GM04503 (cell line): ENCODE measurements at regions not wholly inside any gene's neighbourhood (a gene's known extent, or its start where the extent isn't known, plus 50 kb on each side); places are given as distances from the start of the nearest gene placed in this dataset.
"Not testable (repeated sequence)": the region's sequence is repeated elsewhere in the genome, so short reads cannot be mapped to it uniquely, and the experiment has no call there.

Experiments
- DNase-seq: peaks from one replicate; pipeline ENCODE4 v3.0.0-alpha.2; 2012; ENCODE audit warnings: low read depth

DNA sequence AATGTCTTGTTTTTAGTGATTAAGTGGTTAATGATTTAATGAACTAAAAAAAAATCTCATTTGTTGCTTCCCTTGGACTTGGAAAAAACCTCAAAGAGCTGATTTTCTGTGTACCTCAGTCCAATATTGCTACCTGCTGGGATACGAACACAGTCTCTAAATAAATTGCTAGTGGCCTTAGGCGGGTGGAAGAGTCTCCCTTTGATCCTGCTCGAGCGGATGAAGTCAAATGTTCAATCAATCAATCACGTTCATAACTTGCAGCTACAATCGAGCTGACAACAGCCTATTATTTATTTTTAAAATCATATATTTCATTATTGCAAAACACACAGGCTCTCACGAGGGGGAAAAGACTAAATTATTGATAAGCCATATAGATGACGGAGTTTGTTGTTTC, 57.3 kb upstream of the HABP2 start:
- no peak for DNase-seq

DNA sequence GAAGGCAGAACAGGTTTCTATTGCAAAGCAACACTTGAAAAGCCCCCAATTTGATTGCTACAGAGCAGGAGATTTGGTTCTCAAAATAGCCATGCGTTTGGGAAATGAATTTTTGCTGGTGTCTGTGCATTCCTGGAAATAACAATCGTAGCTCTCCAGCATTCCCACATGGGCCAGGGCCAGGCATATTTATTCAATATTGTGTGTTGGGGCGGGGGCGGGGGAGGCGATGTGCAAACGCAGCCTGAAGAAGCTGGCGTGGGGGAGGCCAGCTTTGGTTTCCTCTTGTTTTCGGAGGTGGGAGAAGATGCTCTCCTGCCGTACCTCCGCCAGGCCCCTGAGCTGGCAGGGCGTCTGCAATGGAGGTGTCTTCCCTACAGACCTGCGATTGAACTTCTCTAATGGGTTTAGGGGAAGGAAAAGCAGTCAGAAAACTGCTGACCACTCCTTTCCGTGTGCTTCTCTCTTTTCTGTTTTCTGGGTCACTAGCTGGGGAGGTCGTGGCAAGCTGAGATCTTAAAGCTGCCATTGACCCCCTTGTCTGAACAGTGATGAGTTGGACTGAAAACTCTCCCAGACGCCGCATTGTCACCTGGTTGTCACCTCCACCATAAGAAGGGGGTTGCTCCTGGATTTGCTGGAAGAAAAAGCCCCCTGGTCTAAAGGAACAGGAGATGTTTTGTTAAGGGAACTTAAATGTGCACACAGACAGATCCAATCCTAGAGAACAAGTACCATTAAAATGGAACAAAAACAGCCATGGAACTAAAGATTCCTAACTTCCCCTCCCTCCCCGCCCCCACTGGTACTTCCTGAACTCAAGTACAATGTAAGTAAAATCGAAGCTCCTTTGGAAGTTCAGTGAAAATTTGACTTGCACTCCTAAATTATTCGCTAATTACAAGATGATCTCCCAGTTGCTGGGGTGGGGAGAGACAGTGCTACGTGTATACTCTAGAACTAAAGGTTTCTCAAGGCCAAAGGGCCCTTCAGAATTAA, 56.4 kb upstream of the HABP2 start:
- DNase-seq: no peak

DNA sequence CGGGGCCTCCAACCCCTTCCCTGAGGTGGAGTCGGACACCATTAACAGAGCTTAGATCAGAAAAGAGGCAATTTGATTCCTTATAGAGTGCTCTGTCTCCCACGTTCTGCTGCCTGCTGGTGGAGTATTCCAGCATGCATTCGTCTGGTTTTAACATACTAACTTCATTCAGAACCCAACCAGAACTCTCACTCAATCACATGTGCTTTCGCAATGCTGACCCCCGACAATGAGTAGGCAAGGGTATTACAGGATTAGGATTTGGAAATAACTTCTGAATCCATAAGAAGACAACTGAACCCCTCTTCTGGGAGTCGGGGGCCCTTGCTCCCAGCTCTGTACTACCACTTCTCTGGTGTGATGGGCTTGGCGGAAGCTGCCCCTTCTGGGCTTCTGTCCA, 55.7 kb upstream of the HABP2 start:
- DNase-seq: no peak

DNA sequence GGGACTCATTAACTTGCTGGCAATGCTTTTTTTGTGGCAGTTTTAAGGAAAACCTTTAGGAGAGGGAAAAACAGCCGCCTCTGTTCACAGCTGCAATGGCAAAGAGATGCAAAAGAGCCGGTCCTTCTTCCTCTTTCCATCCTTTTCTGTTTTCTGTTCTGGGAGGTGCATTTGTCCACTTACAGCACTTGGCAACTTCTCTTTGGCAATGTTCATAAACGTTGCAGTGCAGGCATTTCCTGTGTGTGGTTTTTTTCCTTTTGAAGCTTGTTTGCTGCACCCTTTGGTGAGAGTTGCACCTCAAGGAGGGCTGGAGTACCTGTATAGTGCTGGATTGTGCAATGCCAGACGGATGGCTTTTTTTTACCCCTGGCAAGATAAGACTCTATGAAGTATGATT, 53.9 kb upstream of the HABP2 start:
- no peak for DNase-seq

DNA sequence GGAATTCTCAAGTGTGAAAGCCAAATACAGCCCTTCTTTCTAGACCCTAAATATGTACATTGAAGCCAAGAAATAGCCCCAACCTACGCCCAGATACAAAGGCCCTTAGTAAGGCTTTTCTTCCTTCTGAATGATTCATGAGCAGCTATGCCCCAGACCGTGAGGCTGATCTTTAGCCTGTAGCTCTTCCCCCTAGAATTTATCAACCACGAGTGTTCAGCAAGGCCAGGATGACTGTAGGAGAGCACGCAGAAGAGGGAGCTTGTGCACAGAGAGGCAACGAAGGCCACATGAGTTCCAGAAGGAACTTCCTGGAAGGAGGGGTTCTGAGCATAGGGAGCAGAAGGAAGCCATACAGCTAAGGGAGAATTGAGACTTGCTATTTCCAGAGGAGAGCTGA, 53.0 kb upstream of the HABP2 start:
- DNase-seq: no peak

DNA sequence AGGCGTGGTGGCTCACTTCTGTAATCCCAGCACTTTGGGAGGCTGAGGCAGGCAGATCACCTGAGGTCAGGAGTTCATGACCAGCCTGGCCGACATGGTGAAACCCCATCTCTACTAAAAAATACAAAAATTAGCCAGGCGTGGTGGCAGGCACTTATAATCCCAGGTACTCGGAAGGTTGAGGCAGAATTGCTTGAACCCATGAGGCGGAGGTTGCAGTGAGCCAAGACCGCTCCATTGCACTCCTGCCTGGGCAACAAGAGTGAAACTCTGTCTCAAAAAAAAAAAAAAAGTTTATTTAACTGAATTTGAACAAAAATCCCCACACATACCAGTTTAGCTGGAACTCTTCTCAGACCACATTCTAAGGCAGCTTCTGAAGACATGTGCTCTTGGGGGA, 51.8 kb upstream of the HABP2 start:
- DNase-seq: not testable (repeated sequence)
